Activated CD8-positive, alpha-beta T cell treated with anti-CD3 and anti-CD28 coated beads for 36 hours (primary cell): ENCODE measurements at regions not wholly inside any gene's neighbourhood (a gene's known extent, or its start where the extent isn't known, plus 50 kb on each side); places are given as distances from the start of the nearest gene placed in this dataset.

Experiments used
- ATAC-seq: fragments of 200-7000 bp; cut with Tn5 transposase; one replicate; pipeline ENCODE4 v1.10.0; 2021; ENCODE audit warnings: mild to moderate bottlenecking, moderate library complexity
- CTCF ChIA-PET: fragments of 350-600 bp; sonication (Branson Sonifier 250); formaldehyde crosslinking; loops from one replicate; lab custom pipeline; 2021; ENCODE audit warnings: antibody characterized with exemption; lab: Charles Lee
- POLR2A ChIA-PET: fragments of 350-600 bp; sonication (Branson Sonifier 250); formaldehyde crosslinking; loops from one replicate; lab custom pipeline; 2021; ENCODE audit warnings: antibody characterized with exemption; lab: Charles Lee
- DNase-seq: peaks from one replicate; pipeline ENCODE4 v3.0.0-alpha.2; 2020
- H3K27ac Mint-ChIP-seq: one replicate; pipeline ENCODE4 v1.8.0; 2021; ENCODE audit warnings: mild to moderate bottlenecking, mixed read lengths
- H3K27me3 Mint-ChIP-seq: one replicate; pipeline ENCODE4 v1.8.0; 2021; ENCODE audit warnings: mixed read lengths
- H3K36me3 Mint-ChIP-seq: one replicate; pipeline ENCODE4 v1.8.0; 2021; ENCODE audit warnings: low read depth, mixed read lengths
- H3K4me1 Mint-ChIP-seq: one replicate; pipeline ENCODE4 v1.8.0; 2021; ENCODE audit warnings: low read depth, mixed read lengths
- H3K4me3 Mint-ChIP-seq: one replicate; pipeline ENCODE4 v1.8.0; 2021; ENCODE audit warnings: mild to moderate bottlenecking, moderate library complexity, mixed read lengths
- H3K9me3 Mint-ChIP-seq: one replicate; pipeline ENCODE4 v1.8.0; 2021; ENCODE audit warnings: mixed read lengths
- CTCF ChIP-seq: fragments of 200-600 bp; IDR thresholded peaks from one replicate; pipeline ENCODE4 v1.8.0; 2022; ENCODE audit warnings: antibody characterized with exemption, mild to moderate bottlenecking
- intact Hi-C: fragments of 100-400 bp; cut with micrococcal nuclease; formaldehyde crosslinking; loops from one replicate; pipeline ENCODE4 v1.10.0; 2022

GRCh38 chr3:67898916-67899315 is 244.5 kb upstream of the SUCLG2 start:
- intact Hi-C loops: no loop called here

GRCh38 chr3:67897351-67898336 is 243.2 kb upstream of the SUCLG2 start:
- no peak for TF ChIP-seq CTCF
- POLR2A ChIA-PET: no interaction called here

More at GRCh38 chr3:67898916-67899315, 244.5 kb upstream of the SUCLG2 start:
- DNase-seq (no peak), ATAC-seq (no peak)
- H3K4me1 Mint-ChIP-seq: no peaks in the 10 kb centered on the region
- no peaks in the 10 kb centered on the region for H3K27me3 Mint-ChIP-seq
- no peak overlapping the region for H3K27ac Mint-ChIP-seq
- H3K36me3 Mint-ChIP-seq: no peaks in the 10 kb centered on the region
- TF ChIP-seq CTCF: no peak
- H3K9me3 Mint-ChIP-seq: no peaks in the 10 kb centered on the region
- ChIA-PET CTCF (no interaction called here), POLR2A (no interaction called here)
- H3K4me3 Mint-ChIP-seq: no peak overlapping the region

GRCh38 chr3:67896130-67896529 is 241.7 kb upstream of the SUCLG2 start:
- Mint-ChIP-seq H3K4me1 (no peaks in the 10 kb centered on the region), H3K27me3 (no peaks in the 10 kb centered on the region), H3K9me3 (no peaks in the 10 kb centered on the region), H3K36me3 (no peaks in the 10 kb centered on the region), H3K27ac (no peak overlapping the region), H3K4me3 (no peak overlapping the region)
- intact Hi-C loops: no loop called here
- ATAC-seq: no peak
- ChIA-PET CTCF (no interaction called here), POLR2A (interaction anchor here (0.6 kb wide), 1 partner anchor 9 kb away, joined by 4 read pairs; no protein-coding TSS in a partner anchor)
- no peak for DNase-seq
- no peak for TF ChIP-seq CTCF

More at GRCh38 chr3:67897351-67898336, 243.2 kb upstream of the SUCLG2 start:
- no peak overlapping the region for H3K27ac Mint-ChIP-seq
- CTCF ChIA-PET: no interaction called here
- ATAC-seq (no peak), DNase-seq (no peak)
- H3K4me1 Mint-ChIP-seq: no peaks in the 10 kb centered on the region
- H3K27me3 Mint-ChIP-seq: no peaks in the 10 kb centered on the region
- H3K36me3 Mint-ChIP-seq: no peaks in the 10 kb centered on the region
- intact Hi-C loops: no loop called here
- no peaks in the 10 kb centered on the region for H3K9me3 Mint-ChIP-seq
- no peak overlapping the region for H3K4me3 Mint-ChIP-seq

GRCh38 chr3:67894510-67894909 is 240.1 kb upstream of the SUCLG2 start:
- H3K27me3 Mint-ChIP-seq: no peaks in the 10 kb centered on the region
- ChIA-PET CTCF (no interaction called here), POLR2A (no interaction called here)
- no peak for ATAC-seq
- TF ChIP-seq CTCF: no peak
- peaks cover 12% of the 10 kb centered on the region for H3K9me3 Mint-ChIP-seq
- H3K4me3 Mint-ChIP-seq: no peak overlapping the region
- no peak for DNase-seq
- intact Hi-C loops: no loop called here
- no peaks in the 10 kb centered on the region for H3K4me1 Mint-ChIP-seq
- H3K36me3 Mint-ChIP-seq: peaks cover 2% of the 10 kb centered on the region
- H3K27ac Mint-ChIP-seq: no peak overlapping the region

GRCh38 chr3:67884345-67884744 is 229.9 kb upstream of the SUCLG2 start:
- CTCF ChIA-PET: no interaction called here

More at GRCh38 chr3:67884345-67884744, 229.9 kb upstream of the SUCLG2 start:
- intact Hi-C loops: no loop called here
- peaks cover 3% of the 10 kb centered on the region for H3K9me3 Mint-ChIP-seq
- H3K27me3 Mint-ChIP-seq: no peaks in the 10 kb centered on the region
- no peak for ATAC-seq
- no peak overlapping the region for H3K4me3 Mint-ChIP-seq
- POLR2A ChIA-PET: no interaction called here
- H3K36me3 Mint-ChIP-seq: no peaks in the 10 kb centered on the region
- H3K4me1 Mint-ChIP-seq: no peaks in the 10 kb centered on the region
- TF ChIP-seq CTCF: no peak
- no peak for DNase-seq
- H3K27ac Mint-ChIP-seq: no peak overlapping the region
